HCT116 (cell line): ENCODE measurements at regions not wholly inside any gene's neighbourhood (a gene's known extent, or its start where the extent isn't known, plus 50 kb on each side); places are given as distances from the start of the nearest gene placed in this dataset.

Experiments
- ATAC-seq: fragments of 200-7000 bp; cut with Tn5 transposase; 2 replicates; pipeline ENCODE4 v1.9.1; 2020; ENCODE audit warnings: mild to moderate bottlenecking, moderate library complexity
- BruUV-seq: library from RNA; stranded (reverse); fragments of 400-500 nt; replicated peaks from 2 replicates; lab custom pipeline; 2021; lab: Mats Ljungman, UMichigan
- CTCF ChIA-PET: fragments of 300-600 bp; sonication (Branson Sonifier 250); formaldehyde crosslinking; loops from one replicate; lab custom pipeline; 2021; ENCODE audit warnings: antibody characterized with exemption; lab: Charles Lee
- POLR2A ChIA-PET: fragments of 300-600, 350-600 bp; sonication (Branson Sonifier 250); formaldehyde crosslinking; loops from one replicate; lab custom pipeline; 2021; ENCODE audit warnings: antibody characterized with exemption; lab: Charles Lee
- RAD21 ChIA-PET, 2 experiments: fragments of 300-600 bp; sonication (Branson Sonifier 250); formaldehyde crosslinking; loops; one replicate each; lab custom pipeline; 2023; ENCODE audit warnings: low total read pairs in 2 of 2; ENCODE audit not compliant: uncharacterized antibody in 2 of 2, unreplicated experiment in 2 of 2, low non-redundant PET in 1 of 2; lab: Charles Lee
- DNase-seq: peaks from one replicate; pipeline ENCODE4 v3.0.0-alpha.2; 2010; ENCODE audit warnings: low read depth, low spot score
- H2AFZ ChIP-seq: fragments of 200-600 bp; shearing (Covaris generic), sonication (generic); 2 replicates; pipeline ENCODE4 v1.6.1; 2017; ENCODE audit warnings: low read depth, mixed run types, mixed read lengths, antibody characterized with exemption, low read length; ENCODE audit not compliant: poor library complexity, severe bottlenecking
- H3K27ac ChIP-seq: 2 replicates; pipeline ENCODE4 v1.5.1; 2012; ENCODE audit warnings: low read depth, low read length
- H3K27me3 ChIP-seq: fragments of 200-600 bp; sonication (generic); 2 replicates; pipeline ENCODE4 v1.6.1; 2016; ENCODE audit warnings: mixed run types, low read length, mixed read lengths; ENCODE audit not compliant: insufficient read depth
- H3K36me3 ChIP-seq, 2 experiments: fragments of 200-500 bp in 1 of 2; fragments of 200-600 bp in 1 of 2; sonication (Bioruptor generic) in 1 of 2; sonication (generic) in 1 of 2; 2 replicates each; pipeline versions ENCODE4 v1.5.1 to v1.6.1; 2014 to 2016; ENCODE audit warnings: low read length in 2 of 2, inconsistent platforms in 1 of 2, mixed read lengths in 1 of 2, mixed run types in 1 of 2; ENCODE audit not compliant: insufficient read depth in 2 of 2, control insufficient read depth in 1 of 2
- H3K4me1 ChIP-seq, 2 experiments: fragments of 200-600 bp in 1 of 2; sonication (generic) in 1 of 2; 2 replicates each; pipeline versions ENCODE4 v1.5.1 to v1.6.1; 2012 to 2017; ENCODE audit warnings: low read length in 2 of 2, inconsistent platforms in 1 of 2, mild to moderate bottlenecking in 1 of 2, mixed read lengths in 1 of 2, mixed run types in 1 of 2, moderate library complexity in 1 of 2; ENCODE audit not compliant: insufficient read depth in 2 of 2, control insufficient read depth in 1 of 2
- H3K4me2 ChIP-seq: fragments of 200-600 bp; sonication (generic); 2 replicates; pipeline ENCODE4 v1.6.1; 2017; ENCODE audit warnings: mixed run types, low read length, mixed read lengths
- H3K4me3 ChIP-seq, 2 experiments: fragments of 200-600 bp in 1 of 2; sonication (generic) in 1 of 2; replicated peaks in 1 of 2; 2 replicates each; pipeline ENCODE4 v1.5.1; 2011 to 2016; ENCODE audit warnings: low read length in 2 of 2, control low read depth in 1 of 2, low read depth in 1 of 2, mild to moderate bottlenecking in 1 of 2, mixed read lengths in 1 of 2, mixed run types in 1 of 2
- H3K79me2 ChIP-seq: fragments of 200-600 bp; sonication (generic); 2 replicates; pipeline ENCODE4 v1.6.1; 2017; ENCODE audit warnings: mild to moderate bottlenecking, mixed run types, low read length, moderate library complexity, mixed read lengths; ENCODE audit not compliant: insufficient read depth
- H3K9ac ChIP-seq: fragments of 200-600 bp; sonication (generic); 2 replicates; pipeline ENCODE4 v1.6.1; 2016; ENCODE audit warnings: low read length, mixed read lengths
- H3K9me2 ChIP-seq: fragments of 200-600 bp; sonication (generic), shearing (Covaris generic); 2 replicates; pipeline ENCODE4 v1.6.1; 2017; ENCODE audit warnings: mixed run types, mild to moderate bottlenecking, moderate library complexity; ENCODE audit not compliant: insufficient read depth
- H3K9me3 ChIP-seq, 2 experiments: fragments of 200-500 bp in 1 of 2; fragments of 200-600 bp in 1 of 2; sonication (Bioruptor generic) in 1 of 2; sonication (generic) in 1 of 2; 2 replicates each; pipeline ENCODE4 v1.6.1; 2014 to 2017; ENCODE audit warnings: low read length in 2 of 2, mixed read lengths in 2 of 2, inconsistent platforms in 1 of 2, low read depth in 1 of 2, mild to moderate bottlenecking in 1 of 2, mixed run types in 1 of 2, moderate library complexity in 1 of 2; ENCODE audit not compliant: control insufficient read depth in 1 of 2, insufficient read depth in 1 of 2
- H4K20me1 ChIP-seq: fragments of 200-600 bp; sonication (generic), shearing (Covaris generic); 2 replicates; pipeline ENCODE4 v1.6.1; 2017; ENCODE audit warnings: mixed run types, mild to moderate bottlenecking, moderate library complexity; ENCODE audit not compliant: insufficient read depth
- CBX3 ChIP-seq: IDR thresholded peaks from 2 replicates; pipeline ENCODE4 v1.6.1; 2012; ENCODE audit warnings: low read depth
- CEBPB ChIP-seq: IDR thresholded peaks from 2 replicates; pipeline ENCODE4 v1.6.1; 2012; ENCODE audit warnings: low read depth
- EGR1 ChIP-seq: IDR thresholded peaks from 2 replicates; pipeline ENCODE4 v1.6.1; 2012; ENCODE audit warnings: low read depth
- ELF1 ChIP-seq: IDR thresholded peaks from 2 replicates; pipeline ENCODE4 v1.6.1; 2012; ENCODE audit warnings: low read depth, borderline replicate concordance
- EZH2phosphoT487 ChIP-seq: fragments of 200-600 bp; IDR thresholded peaks from 2 replicates; pipeline ENCODE4 v1.6.1; 2018; ENCODE audit warnings: antibody characterized with exemption, borderline replicate concordance
- FOSL1 ChIP-seq: IDR thresholded peaks from 2 replicates; pipeline ENCODE4 v1.6.1; 2012; ENCODE audit warnings: low read depth
- SP1 ChIP-seq: IDR thresholded peaks from 2 replicates; pipeline ENCODE4 v1.6.1; 2012; ENCODE audit warnings: low read depth
- SRF ChIP-seq: IDR thresholded peaks from 2 replicates; pipeline ENCODE4 v1.6.1; 2012; ENCODE audit warnings: low read depth
- TCF7L2 ChIP-seq: IDR thresholded peaks from 2 replicates; pipeline ENCODE4 v1.7.0; 2011; ENCODE audit warnings: borderline replicate concordance, inconsistent platforms; ENCODE audit not compliant: insufficient read depth, insufficient read length; ENCODE audit errors: extremely low read depth
- YY1 ChIP-seq: IDR thresholded peaks from 2 replicates; pipeline ENCODE4 v1.6.1; 2011; ENCODE audit warnings: low read length, low read depth, moderate library complexity, mild to moderate bottlenecking; ENCODE audit not compliant: insufficient replicate concordance; ENCODE audit errors: extremely low read depth
- ZFX ChIP-seq: fragments of 450-650 bp; IDR thresholded peaks from 2 replicates; pipeline ENCODE4 v1.6.1; 2017
- intact Hi-C: fragments of 100-400 bp; cut with micrococcal nuclease; formaldehyde crosslinking; loops from 2 replicates; pipeline ENCODE4 v1.10.0; 2022
- TF ChIP-seq, protein P1 (sequence below): IDR thresholded peaks from 2 replicates; pipeline ENCODE4 v1.6.1; 2011; ENCODE audit warnings: mild to moderate bottlenecking, low read length, moderate library complexity; ENCODE audit not compliant: insufficient replicate concordance; ENCODE audit errors: extremely low read depth
- TF ChIP-seq, protein P2 (sequence below): IDR thresholded peaks from 2 replicates; pipeline ENCODE4 v1.6.1; 2012

DNA sequence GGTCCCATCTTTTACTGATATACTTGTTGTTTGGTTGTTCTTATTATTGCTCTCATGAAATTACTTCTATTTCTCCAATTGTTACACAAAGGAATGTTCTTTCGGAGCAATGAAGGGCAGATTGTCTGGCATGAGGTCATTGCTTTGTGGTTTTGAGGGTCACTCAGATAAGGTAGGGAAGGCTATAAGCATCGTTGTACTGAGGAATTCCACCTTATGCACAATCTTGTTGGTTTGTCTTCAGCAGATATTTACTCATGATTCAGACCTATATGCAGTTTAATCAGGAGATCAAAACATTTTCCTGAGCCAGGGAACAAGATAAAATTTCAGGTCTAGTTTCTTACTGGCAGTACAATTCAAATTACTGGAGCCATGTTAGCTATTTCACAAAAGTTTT lies 163.0 kb upstream of the SPHKAP start:
- TF ChIP-seq SP1: no peak
- no peak for TF ChIP-seq SRF
- TF ChIP-seq, protein P1, sequence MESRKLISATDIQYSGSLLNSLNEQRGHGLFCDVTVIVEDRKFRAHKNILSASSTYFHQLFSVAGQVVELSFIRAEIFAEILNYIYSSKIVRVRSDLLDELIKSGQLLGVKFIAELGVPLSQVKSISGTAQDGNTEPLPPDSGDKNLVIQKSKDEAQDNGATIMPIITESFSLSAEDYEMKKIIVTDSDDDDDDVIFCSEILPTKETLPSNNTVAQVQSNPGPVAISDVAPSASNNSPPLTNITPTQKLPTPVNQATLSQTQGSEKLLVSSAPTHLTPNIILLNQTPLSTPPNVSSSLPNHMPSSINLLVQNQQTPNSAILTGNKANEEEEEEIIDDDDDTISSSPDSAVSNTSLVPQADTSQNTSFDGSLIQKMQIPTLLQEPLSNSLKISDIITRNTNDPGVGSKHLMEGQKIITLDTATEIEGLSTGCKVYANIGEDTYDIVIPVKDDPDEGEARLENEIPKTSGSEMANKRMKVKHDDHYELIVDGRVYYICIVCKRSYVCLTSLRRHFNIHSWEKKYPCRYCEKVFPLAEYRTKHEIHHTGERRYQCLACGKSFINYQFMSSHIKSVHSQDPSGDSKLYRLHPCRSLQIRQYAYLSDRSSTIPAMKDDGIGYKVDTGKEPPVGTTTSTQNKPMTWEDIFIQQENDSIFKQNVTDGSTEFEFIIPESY: no peak
- TF ChIP-seq FOSL1: no peak
- no peak for TF ChIP-seq CBX3
- no peaks in the 10 kb centered on the region for H3K36me3 ChIP-seq
- intact Hi-C loops: no loop called here
- H4K20me1 ChIP-seq: no peaks in the 10 kb centered on the region
- no peak overlapping the region for H3K9ac ChIP-seq
- H3K79me2 ChIP-seq: no peaks in the 10 kb centered on the region
- no peak overlapping the region for H3K4me2 ChIP-seq
- H3K4me3 ChIP-seq: no peak overlapping the region
- H3K4me1 ChIP-seq: no peaks in the 10 kb centered on the region
- BruUV-seq: no TSS peak
- H3K27me3 ChIP-seq: no peaks in the 10 kb centered on the region
- ATAC-seq (no peak), DNase-seq (no peak)
- H2AFZ ChIP-seq: no peak overlapping the region
- ChIA-PET CTCF (no interaction called here), POLR2A (no interaction called here), RAD21 (no interaction called here)
- H3K9me2 ChIP-seq: no peaks in the 10 kb centered on the region
- 0 out of 4 replicates have a peak, but pooled peaks cover 0 to 3% of the 10 kb centered on the region in 2 experiments for H3K9me3 ChIP-seq
- H3K27ac ChIP-seq: no peak overlapping the region

DNA sequence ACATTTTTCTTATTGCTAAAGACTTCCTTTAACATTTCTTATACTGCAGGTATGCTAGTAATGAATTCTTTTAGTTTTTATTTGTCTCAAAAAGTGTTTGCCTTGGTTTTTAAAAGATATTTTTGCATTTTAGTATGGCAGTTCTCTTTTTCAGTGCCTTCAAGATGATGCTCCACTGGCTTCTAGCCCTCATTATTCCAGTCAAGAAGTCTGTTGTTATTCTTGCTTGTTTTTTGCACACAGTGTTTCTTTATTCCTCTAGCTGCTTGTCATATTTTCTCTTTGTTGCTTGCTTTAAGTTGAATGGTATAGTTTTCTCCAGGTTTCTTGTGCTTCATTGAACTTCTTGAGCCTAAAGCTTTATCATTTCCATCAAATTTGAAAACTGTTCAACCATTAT lies 158.0 kb upstream of the SPHKAP start:
- H3K9ac ChIP-seq: no peak overlapping the region
- no peak for DNase-seq
- H3K4me3 ChIP-seq: no peak overlapping the region
- no peaks in the 10 kb centered on the region for H4K20me1 ChIP-seq
- intact Hi-C loops: no loop called here
- TF ChIP-seq ZFX (no peak), TCF7L2 (no peak), ELF1 (no peak), CEBPB (no peak), EZH2phosphoT487 (no peak), EGR1 (no peak), YY1 (no peak)
- TF ChIP-seq, protein P2, sequence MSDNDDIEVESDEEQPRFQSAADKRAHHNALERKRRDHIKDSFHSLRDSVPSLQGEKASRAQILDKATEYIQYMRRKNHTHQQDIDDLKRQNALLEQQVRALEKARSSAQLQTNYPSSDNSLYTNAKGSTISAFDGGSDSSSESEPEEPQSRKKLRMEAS: no peak
- ATAC-seq: no peak
- H2AFZ ChIP-seq: no peak overlapping the region
- RAD21 ChIA-PET: no interaction called here
- no peaks in the 10 kb centered on the region for H3K9me2 ChIP-seq
- no peaks in the 10 kb centered on the region for H3K27me3 ChIP-seq
- POLR2A ChIA-PET: no interaction called here
- CTCF ChIA-PET: no interaction called here
- no peak overlapping the region for H3K27ac ChIP-seq
- BruUV-seq: no TSS peak
- no peaks in the 10 kb centered on the region for H3K36me3 ChIP-seq
- H3K9me3 ChIP-seq: 0 out of 4 replicates have a peak, but pooled peaks cover 0 to 3% of the 10 kb centered on the region in 2 experiments
- no peaks in the 10 kb centered on the region for H3K4me1 ChIP-seq
- H3K79me2 ChIP-seq: no peaks in the 10 kb centered on the region
- H3K4me2 ChIP-seq: no peak overlapping the region
